Adrenal gland (tissue), 9 donors: ENCODE measurements at regions not wholly inside any gene's neighbourhood (a gene's known extent, or its start where the extent isn't known, plus 50 kb on each side); places are given as distances from the start of the nearest gene placed in this dataset.
A peak's percentile ranks its signal among the peaks of the same experiment; 100 is the strongest.

Source experiments
- DNase-seq, 7 donors: peaks; one replicate each; pipeline ENCODE4 v3.0.0-alpha.2; 2019 to 2020
- H3K27ac ChIP-seq, 5 donors: fragments of 200-600 bp; sonication (generic) in 4 of 5; 1 replicate in 3 of 5; 2 replicates in 2 of 5; pipeline versions ENCODE4 v1.5.1 to v1.8.0; 2016 to 2020; ENCODE audit warnings: mild to moderate bottlenecking in 1 of 5
- H3K27me3 ChIP-seq: fragments of 200-600 bp; 2 replicates; pipeline ENCODE4 v1.8.0; 2021
- H3K36me3 ChIP-seq, 2 donors: fragments of 200-600 bp; replicated peaks in 1 of 2; 1 replicate in 1 of 2; 2 replicates in 1 of 2; pipeline versions ENCODE4 v1.5.1 to v1.8.0; 2018 to 2022
- H3K4me1 ChIP-seq, 2 donors: fragments of 200-600 bp; replicated peaks in 1 of 2; 1 replicate in 1 of 2; 2 replicates in 1 of 2; pipeline versions ENCODE4 v1.5.1 to v1.8.0; 2018 to 2021
- H3K4me3 ChIP-seq, 4 donors: fragments of 200-600 bp; sonication (generic) in 3 of 4; one replicate each; pipeline ENCODE4 v1.5.1; 2016 to 2018
- H3K9me3 ChIP-seq, 3 donors: fragments of 200-600 bp; sonication (generic) in 1 of 3; replicated peaks in 1 of 3; 1 replicate in 2 of 3; 2 replicates in 1 of 3; pipeline versions ENCODE4 v1.5.1 to v1.8.0; 2016 to 2021
- CTCF ChIP-seq, 6 experiments: fragments of 450-650 bp in 4 of 6; fragments of 200-600 bp in 2 of 6; sonication (generic) in 1 of 6; IDR thresholded peaks; 1 replicate in 5 of 6; 2 replicates in 1 of 6; pipeline versions ENCODE4 v1.5.1 to v1.8.0; 2016 to 2021; ENCODE audit warnings: antibody characterized with exemption in 6 of 6, mild to moderate bottlenecking in 2 of 6, moderate library complexity in 1 of 6
- POLR2A ChIP-seq, 2 donors: fragments of 450-650 bp; IDR thresholded peaks; one replicate each; pipeline ENCODE4 v1.6.1; 2017; ENCODE audit warnings: antibody characterized with exemption in 2 of 2, mild to moderate bottlenecking in 2 of 2, moderate library complexity in 1 of 2
- WGBS, 4 donors: extraction: QIAGEN DNeasy Blood & Tissue Kit in 2 of 4; methylation state at CpG; one replicate each; pipeline versions ENCODE4 v1.1.5 to v1.1.7; 2013 to 2017; 5-methylcytosine and 5-hydroxymethylcytosine counted together
- intact Hi-C, 2 donors: fragments of 100-400 bp; cut with DNase I; formaldehyde crosslinking; loops; one replicate each; pipeline versions ENCODE4 v1.14.1 to v1.15.0; 2022 to 2023
- donor health status: healthy with polysubstance abuse.
- donor health status: Bipolar disorder and iron deficiency.
- donor health status: DM: yes; HTN: yes; CAD: no.
- donor health status: DM: no; HTN: no; CAD: no.
- donor health status: DM: no; HTN: no; CAD: no.

GRCh38 chr1:30147188-30147587, 576.2 kb downstream of the MATN1 start:
- TF ChIP-seq POLR2A (IDR thresholded peaks at IDR 0.05) (no peak), CTCF (IDR thresholded peaks at IDR 0.05) (no peak)
- no peaks in the 10 kb centered on the region for H3K4me1 ChIP-seq
- no peaks in the 10 kb centered on the region for H3K27me3 ChIP-seq
- H3K9me3 ChIP-seq: no peaks in the 10 kb centered on the region
- H3K27ac ChIP-seq: no peak overlapping the region
- no peak for DNase-seq
- 83 to 89% (median 84%) methylated on average over 7 of the region's 7 CpGs for WGBS, 4 donors
- intact Hi-C loops: no loop called here
- H3K4me3 ChIP-seq: no peak overlapping the region
- H3K36me3 ChIP-seq: no peaks in the 10 kb centered on the region

GRCh38 chr1:30146448-30146847, 576.9 kb downstream of the MATN1 start:
- H3K36me3 ChIP-seq: no peaks in the 10 kb centered on the region
- DNase-seq: no peak
- H3K9me3 ChIP-seq: no peaks in the 10 kb centered on the region
- no peak overlapping the region for H3K4me3 ChIP-seq
- H3K27me3 ChIP-seq: no peaks in the 10 kb centered on the region
- H3K4me1 ChIP-seq: no peaks in the 10 kb centered on the region
- H3K27ac ChIP-seq: no peak overlapping the region
- intact Hi-C loops: no loop called here
- 43 to 56% (median 53%) methylated on average over 8 of the region's 8 CpGs for WGBS, 4 donors
- TF ChIP-seq CTCF (IDR thresholded peaks at IDR 0.05) (no peak), POLR2A (IDR thresholded peaks at IDR 0.05) (no peak)

- intact Hi-C loops: no loop called here
- peak in 1 of 7 donors; percentile 13 for DNase-seq
Observed at GRCh38 chr1:30145723-30146303, 577.6 kb downstream of the MATN1 start.

GRCh38 chr1:30144831-30145230, 578.6 kb downstream of the MATN1 start:
- Histone ChIP-seq H3K4me3 (no peak overlapping the region), H3K36me3 (no peaks in the 10 kb centered on the region), H3K27ac (no peak overlapping the region), H3K9me3 (no peaks in the 10 kb centered on the region), H3K27me3 (no peaks in the 10 kb centered on the region), H3K4me1 (no peaks in the 10 kb centered on the region)
- 80 to 87% (median 83%) methylated on average over 1 of the region's 1 CpG for WGBS, 4 donors
- intact Hi-C loops: no loop called here
- peak in 1 of 7 donors; percentile 2 for DNase-seq
- TF ChIP-seq CTCF (IDR thresholded peaks at IDR 0.05) (no peak), POLR2A (IDR thresholded peaks at IDR 0.05) (no peak)

More at GRCh38 chr1:30145723-30146303, 577.6 kb downstream of the MATN1 start:
- Histone ChIP-seq H3K36me3 (no peaks in the 10 kb centered on the region), H3K9me3 (no peaks in the 10 kb centered on the region), H3K27ac (no peak overlapping the region), H3K4me3 (no peak overlapping the region), H3K4me1 (no peaks in the 10 kb centered on the region), H3K27me3 (no peaks in the 10 kb centered on the region)
- 61 to 84% (median 64%) methylated on average over 4 of the region's 4 CpGs for WGBS, 4 donors
- TF ChIP-seq CTCF (IDR thresholded peaks at IDR 0.05) (no peak), POLR2A (IDR thresholded peaks at IDR 0.05) (no peak)
